ENCODE measurements at regions not wholly inside any gene's neighbourhood (a gene's known extent, or its start where the extent isn't known, plus 50 kb on each side); places are given as distances from the start of the nearest gene placed in this dataset.

DNA sequence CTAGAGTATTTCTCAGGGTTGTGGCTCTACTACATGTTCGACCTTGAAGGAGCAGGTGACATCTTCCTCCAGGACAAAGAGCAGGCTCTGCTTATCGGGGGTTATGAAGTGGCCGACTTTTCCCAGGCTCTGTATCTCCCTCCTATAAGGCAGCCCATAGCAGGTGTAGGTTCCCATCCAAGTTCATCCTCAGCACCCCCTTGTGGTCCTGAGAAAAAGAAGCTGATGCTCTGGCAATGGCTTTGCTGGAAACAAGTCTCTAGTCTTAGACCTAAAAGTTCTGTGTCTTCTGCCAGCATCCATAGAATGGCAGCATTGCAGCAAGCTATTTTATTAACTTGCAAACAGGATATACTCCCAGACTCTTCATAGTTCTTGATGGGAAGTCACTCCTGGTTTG lies 836.6 kb upstream of the PRKX start:
- dilution Hi-C loops (cut with HindIII; ENCODE audit: low sequenced_read_pairs, unreplicated experiment), result no loop called here
- CTCF ChIA-PET, result interaction anchor here (0.6 kb wide), 1 partner anchor 1058 kb away, joined by 3 read pairs; no protein-coding TSS in a partner anchor
- H3K18ac ChIP-seq (ENCODE audit: low read depth, low read length), result no peak overlapping the region
- H2BK15ac ChIP-seq (ENCODE audit: low read depth, low read length), result no peak overlapping the region
- no peak overlapping the region for H4K8ac ChIP-seq (ENCODE audit: low read depth in 2 of 2, low read length in 2 of 2)
- H3K56ac ChIP-seq (ENCODE audit: extremely low read depth, insufficient read depth, low read length), result no peak overlapping the region
- no peak overlapping the region for H3K4ac ChIP-seq (ENCODE audit: low read depth, low read length)
- H2BK5ac ChIP-seq (ENCODE audit: low read depth, low read length, poor library complexity, severe bottlenecking), result no peak overlapping the region
- no peaks in the 10 kb centered on the region for H3K27me3 ChIP-seq (ENCODE audit: control insufficient read depth, insufficient read depth, low read length)
- BruUV-seq (replicated peaks), result no TSS peak
- TF ChIP-seq, protein P1, sequence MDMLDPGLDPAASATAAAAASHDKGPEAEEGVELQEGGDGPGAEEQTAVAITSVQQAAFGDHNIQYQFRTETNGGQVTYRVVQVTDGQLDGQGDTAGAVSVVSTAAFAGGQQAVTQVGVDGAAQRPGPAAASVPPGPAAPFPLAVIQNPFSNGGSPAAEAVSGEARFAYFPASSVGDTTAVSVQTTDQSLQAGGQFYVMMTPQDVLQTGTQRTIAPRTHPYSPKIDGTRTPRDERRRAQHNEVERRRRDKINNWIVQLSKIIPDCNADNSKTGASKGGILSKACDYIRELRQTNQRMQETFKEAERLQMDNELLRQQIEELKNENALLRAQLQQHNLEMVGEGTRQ (IDR thresholded peaks at IDR 0.05; ENCODE audit: low read depth, low read length), result no peak
- no peak for TF ChIP-seq MXI1 (IDR thresholded peaks at IDR 0.05; ENCODE audit: borderline replicate concordance, low read depth, low read length)
- ATAC-seq (ENCODE audit: low read depth), result no peak
- in situ Hi-C loops (cut with MboI; ENCODE audit: low sequenced_read_pairs), result no loop called here
- no peaks in the 10 kb centered on the region for H3K4me1 ChIP-seq (ENCODE audit: control insufficient read depth, insufficient read depth, low read length)
- H2BK120ac ChIP-seq (ENCODE audit: low read depth, low read length), result no peak overlapping the region
- intact Hi-C loops (cut with micrococcal nuclease), result no loop called here
- no peak overlapping the region for H3K9ac ChIP-seq (ENCODE audit: low read depth, low read length)
- POLR2A ChIA-PET (ENCODE audit: unreplicated experiment), result no interaction called here
- H2AFZ ChIP-seq (replicated peaks; ENCODE audit: low read length, poor library complexity), result no peak overlapping the region
- no peak for DNase-seq
- no peak overlapping the region for H2AK9ac ChIP-seq (replicated peaks; ENCODE audit: low read depth, low read length, poor library complexity)
- no peak overlapping the region for H3K4me2 ChIP-seq (ENCODE audit: low read depth, low read length)
- no peak overlapping the region for H2AK5ac ChIP-seq (ENCODE audit: low read depth, low read length)
- no peaks in the 10 kb centered on the region for H4K20me1 ChIP-seq (ENCODE audit: insufficient read depth, low read length)
- no CpG with 5 or more reads among the region's 3 CpGs for WGBS, 2 experiments (ENCODE audit: extremely low coverage in 2 of 2, insufficient read length in 1 of 2)
- H3K79me1 ChIP-seq (ENCODE audit: low read depth in 1 of 2, low read length in 2 of 2), result no peaks in the 10 kb centered on the region
- no peak overlapping the region for H3K27ac ChIP-seq (ENCODE audit: insufficient read depth, low read length)
- H3K36me3 ChIP-seq (ENCODE audit: control insufficient read depth, insufficient read depth, low read length), result no peaks in the 10 kb centered on the region
- no peak overlapping the region for H3K14ac ChIP-seq (replicated peaks; ENCODE audit: low read depth, low read length)
- H3K4me3 ChIP-seq (ENCODE audit: insufficient read depth, low read depth, low read length), result no peak overlapping the region
- no peak overlapping the region for H3K23ac ChIP-seq (ENCODE audit: low read depth, low read length)
- no peak overlapping the region for H4K5ac ChIP-seq (ENCODE audit: low read depth, low read length)
- no peak overlapping the region for H2BK20ac ChIP-seq (ENCODE audit: low read depth, low read length)
- H4K91ac ChIP-seq (ENCODE audit: insufficient read depth, low read depth, low read length), result no peak overlapping the region
- H3K9me1 ChIP-seq (ENCODE audit: insufficient read depth, low read length), result no peaks in the 10 kb centered on the region
- H3K9me3 ChIP-seq (ENCODE audit: control insufficient read depth, insufficient read depth, low read length), result peaks cover 4% of the 10 kb centered on the region

Data from IMR-90 (cell line).